GM19372 (cell line): ENCODE measurements at regions not wholly inside any gene's neighbourhood (a gene's known extent, or its start where the extent isn't known, plus 50 kb on each side); places are given as distances from the start of the nearest gene placed in this dataset.
"Not testable (repeated sequence)": the region's sequence is repeated elsewhere in the genome, so short reads cannot be mapped to it uniquely, and the experiment has no call there.

Experiments used
- ATAC-seq: cut with Tn5 transposase; IDR thresholded peaks from one replicate; pipeline ENCODE4 v1.9.1; 2021; ENCODE audit warnings: mild to moderate bottlenecking, low read depth, moderate library complexity; ENCODE audit not compliant: unreplicated experiment

DNA sequence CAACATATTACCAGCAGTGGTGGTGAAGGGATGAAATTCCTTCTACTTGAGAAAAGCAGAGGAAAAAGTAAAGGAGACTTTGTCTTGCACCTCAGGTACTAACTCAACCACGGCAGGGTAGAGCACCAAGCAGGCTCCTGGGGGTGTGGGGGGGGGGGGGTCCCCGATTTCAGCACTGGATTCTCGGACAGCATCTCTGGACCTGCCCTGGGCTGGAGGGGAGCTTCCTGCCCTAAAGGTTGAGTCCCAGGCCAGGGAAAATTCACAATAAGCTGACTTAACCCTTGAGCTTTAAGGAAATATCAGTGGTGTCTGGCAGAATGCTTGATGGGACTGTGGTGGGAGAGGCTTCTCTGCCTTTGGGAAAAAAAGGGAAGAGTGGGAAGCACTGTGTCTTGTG lies 233.2 kb upstream of the CXADR start:
- no peak for ATAC-seq

DNA sequence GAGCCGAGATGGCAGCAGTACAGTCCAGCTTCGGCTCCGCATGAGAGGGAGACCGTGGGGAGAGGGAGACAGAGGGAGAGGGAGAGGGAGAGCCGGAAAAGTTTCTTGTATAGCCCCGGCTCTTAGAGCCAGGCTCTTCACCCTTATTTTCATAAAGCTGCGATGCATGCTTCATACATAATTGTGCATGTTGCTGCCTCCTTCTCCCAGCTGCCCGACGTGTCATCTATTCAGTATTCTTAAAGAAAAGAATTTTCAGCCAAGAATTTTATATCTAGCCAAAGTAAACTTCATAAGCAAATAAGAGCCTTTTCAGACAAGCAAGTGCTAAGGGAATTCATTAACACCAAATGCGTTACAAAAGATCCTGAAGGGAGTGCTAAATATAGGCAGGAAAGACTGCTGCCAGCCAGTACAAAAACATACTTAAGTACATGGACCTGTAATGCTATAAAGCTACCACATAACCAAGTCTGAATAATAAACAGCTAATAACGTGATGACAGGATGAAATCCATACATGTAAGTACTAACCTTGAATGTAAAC lies 219.8 kb upstream of the CXADR start:
- ATAC-seq = not testable (repeated sequence)

DNA sequence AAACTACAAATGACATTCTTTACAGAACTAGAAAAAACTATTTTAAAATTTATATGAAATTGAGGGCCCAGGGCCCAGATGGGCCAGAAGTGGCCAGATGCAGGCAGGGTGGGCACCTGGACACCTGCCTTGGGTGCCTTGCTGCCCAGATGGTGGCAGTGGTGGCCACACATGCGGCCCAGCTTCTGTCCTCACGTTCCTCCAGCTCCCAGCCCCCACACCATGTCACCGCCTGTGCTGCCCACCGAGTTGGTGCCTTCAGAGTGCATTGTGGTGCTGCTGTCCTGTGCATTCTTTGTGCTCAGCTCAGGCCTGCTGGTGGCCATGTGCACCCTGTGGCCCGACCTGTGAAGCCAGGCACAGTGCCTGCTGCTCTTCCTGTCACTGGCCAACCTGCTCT lies 216.8 kb upstream of the CXADR start:
- no peak for ATAC-seq

DNA sequence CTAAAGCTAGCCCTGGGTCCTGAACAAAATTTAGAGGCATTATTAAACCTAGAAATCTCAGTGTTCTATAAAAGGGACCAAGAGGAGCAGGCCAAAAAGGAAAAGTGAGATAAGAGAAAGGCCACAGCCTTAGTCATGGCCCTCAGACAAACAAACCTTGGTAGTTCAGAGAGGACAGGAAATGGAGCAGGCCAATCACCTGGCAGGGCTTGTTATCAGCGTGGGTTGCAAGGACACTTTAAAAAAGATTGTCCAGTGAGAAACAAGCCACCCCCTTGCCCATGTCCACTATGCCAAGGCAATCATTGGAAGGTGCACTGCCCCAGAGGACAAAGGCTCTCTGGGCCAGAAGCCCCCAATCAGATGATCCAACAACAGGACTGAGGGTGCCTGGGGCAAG lies 213.3 kb upstream of the CXADR start:
- ATAC-seq = not testable (repeated sequence)

DNA sequence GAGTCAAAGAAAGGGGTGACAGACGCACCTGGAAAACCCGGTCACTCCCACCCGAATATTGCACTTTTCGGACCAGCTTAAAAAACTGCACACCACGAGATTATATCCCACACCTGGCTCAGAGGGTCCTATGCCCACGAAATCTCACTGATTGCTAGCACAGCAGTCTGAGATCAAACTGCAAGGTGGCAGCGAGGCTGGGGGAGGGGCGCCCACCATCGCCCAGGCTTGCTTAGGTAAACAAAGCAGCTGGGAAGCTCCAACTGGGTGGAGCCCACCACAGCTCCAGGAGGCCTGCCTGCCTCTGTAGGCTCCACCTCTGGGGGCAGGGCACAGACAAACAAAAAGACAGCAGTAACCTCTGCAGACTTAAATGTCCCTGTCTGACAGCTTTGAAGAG lies 185.1 kb upstream of the CXADR start:
- ATAC-seq = not testable (repeated sequence)

DNA sequence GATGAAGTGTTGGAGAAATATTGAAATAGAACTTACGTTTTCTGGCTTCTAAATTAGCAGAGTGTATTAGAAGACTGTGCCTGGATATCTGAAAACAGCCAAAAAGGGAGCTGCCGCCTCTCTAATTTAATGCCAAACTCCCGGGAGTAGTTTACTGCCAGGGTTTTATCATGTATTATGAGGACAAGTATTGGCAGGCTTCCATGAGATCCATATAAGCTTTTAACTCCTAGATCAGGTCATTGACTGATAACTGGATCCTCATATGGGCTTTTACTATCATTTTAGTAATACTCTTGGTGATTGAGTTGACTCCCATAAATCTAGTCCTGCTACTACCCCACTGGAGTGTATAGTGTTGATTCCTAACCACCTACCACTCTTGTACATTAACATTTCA lies 178.4 kb upstream of the CXADR start:
- ATAC-seq = no peak

DNA sequence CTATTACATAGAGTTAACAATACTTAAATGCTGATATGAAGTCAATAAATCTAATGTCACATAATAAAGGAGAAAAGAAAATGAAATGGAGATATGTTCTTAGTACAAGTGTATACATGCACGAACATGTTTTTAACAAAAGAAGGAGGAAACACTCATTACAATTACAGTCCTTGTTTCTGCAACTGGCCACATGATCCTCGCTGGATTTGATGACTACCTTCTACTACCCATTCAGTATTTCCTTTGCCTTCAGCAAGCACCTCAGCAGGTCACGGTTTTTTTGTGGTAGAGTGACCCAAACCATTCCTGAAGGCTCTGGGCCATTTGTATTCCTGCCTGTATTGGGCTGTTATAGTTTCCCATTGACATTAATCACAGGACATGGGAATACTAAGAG lies 172.8 kb upstream of the CXADR start:
- ATAC-seq = no peak

DNA sequence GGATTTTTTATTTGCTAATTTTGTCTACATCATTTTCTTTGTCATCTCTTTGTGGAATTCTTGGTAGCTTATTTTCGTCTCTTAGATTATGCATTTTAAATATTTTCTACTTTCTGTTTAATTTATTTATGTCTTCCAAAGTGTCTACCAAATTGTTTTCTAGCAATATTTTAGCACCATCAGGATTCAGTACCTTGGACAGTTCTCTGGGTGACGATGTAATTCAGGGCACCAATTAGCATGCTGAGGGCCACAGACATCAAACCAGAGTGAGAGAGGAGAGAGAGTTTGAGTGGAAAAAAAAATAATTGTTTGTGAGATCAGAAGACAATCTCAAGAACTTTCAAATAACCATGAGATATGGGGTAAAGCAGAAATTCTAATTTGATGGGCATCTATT lies 169.8 kb upstream of the CXADR start:
- no peak for ATAC-seq

DNA sequence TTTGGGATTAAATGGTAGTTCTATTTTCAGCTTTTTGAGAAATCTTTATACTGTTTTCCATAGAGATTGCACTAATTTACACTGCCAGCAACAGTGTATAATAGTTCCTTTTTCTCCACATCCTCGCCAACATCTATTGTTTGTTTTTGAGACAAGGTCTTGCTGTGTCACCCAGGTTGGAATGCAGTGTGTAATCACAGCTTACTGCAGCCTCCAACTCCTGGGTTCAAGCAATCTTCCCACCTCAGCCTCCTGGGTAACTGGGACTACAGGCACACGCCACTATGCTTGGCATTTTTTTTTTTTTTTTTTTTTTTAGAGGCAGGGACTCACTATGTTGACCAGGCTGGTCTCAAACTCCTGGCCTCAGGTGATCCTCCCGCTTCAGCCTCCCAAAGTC lies 164.5 kb upstream of the CXADR start:
- no peak for ATAC-seq

DNA sequence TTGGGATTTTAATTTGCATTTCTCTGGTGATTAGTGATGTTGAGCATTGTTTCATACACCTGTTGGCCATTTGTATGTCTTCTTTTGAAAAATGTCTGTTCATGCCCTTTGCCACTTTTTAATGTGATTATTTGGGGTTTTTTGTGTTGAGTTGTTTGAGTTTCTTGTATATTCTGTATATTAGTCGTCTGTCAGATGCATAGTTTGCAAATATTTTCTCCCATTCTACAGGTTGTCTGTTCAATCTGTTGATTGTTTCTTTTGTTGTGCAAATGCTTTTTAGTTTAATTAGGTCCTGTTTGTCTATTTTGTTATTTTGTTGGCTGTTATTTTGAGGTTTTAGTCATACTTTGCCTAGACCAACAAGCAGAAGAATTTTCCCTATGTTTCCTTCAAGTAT lies 164.0 kb upstream of the CXADR start:
- no peak for ATAC-seq

DNA sequence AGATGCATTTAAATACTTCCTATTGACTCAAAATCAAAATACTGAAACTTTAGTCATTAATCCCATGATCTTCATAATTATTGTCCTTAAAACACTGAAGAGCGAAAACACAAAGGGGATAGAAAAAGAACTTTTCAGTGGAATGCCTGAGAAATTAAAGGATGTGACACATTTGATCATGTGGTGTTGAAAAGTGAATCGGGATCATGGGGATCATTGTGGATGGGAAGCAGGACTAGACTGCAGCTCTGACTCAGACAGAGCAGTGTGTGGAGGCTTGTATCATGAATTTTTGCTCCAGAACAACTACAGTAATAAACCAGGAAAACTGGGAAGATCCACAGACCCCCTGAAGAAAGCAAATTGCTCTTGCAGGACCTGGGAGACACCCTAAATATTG lies 161.1 kb upstream of the CXADR start:
- ATAC-seq = no peak

DNA sequence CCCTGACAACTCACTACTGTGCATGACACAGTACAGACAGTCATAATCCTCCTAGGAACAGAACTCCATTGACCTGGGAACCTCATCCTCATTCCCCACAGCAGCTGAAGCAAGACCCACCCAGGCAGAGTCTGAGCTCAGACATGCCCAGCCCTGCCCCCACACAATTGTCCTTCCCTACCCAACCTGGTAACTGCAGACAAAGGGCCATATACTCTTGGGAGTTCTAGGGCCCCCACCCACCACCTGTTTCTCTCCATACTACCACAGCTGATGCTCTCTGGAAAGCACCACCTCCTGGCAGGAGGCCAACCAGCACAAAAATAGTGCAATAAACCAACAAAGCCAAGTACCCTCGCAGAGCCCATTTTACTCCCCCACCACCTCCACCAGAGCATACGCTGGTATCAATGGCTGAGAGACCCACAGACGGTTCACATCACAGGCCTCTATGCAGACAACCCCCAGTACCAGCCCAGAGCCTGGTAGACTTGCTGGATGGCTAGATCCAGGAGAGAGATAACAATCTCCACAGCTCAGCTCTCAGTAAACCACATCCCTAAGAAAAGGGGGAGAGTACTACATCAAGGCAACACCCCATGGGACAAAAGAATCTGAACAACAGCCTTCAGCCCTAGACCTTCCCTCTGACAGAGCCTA lies 159.7 kb upstream of the CXADR start:
- ATAC-seq = no peak

DNA sequence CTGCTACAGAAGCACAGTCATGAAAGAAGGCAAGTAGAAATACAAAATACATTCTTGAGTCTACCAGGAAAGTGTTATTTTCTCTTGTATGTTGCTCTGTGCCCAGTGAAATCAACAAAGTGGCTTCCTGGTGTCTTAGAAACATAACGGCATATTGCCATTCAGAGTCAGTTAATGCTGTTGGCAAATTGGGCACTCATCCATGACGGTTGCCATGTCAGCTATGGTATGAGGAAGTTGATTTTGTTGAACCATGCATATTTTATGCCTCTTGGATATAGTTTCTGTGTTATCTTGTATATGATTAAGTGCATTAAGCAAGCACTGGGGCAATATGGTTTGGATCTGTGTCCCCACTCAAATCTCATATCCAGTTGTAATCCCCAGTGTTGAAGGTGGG lies 153.1 kb upstream of the CXADR start:
- ATAC-seq = no peak

DNA sequence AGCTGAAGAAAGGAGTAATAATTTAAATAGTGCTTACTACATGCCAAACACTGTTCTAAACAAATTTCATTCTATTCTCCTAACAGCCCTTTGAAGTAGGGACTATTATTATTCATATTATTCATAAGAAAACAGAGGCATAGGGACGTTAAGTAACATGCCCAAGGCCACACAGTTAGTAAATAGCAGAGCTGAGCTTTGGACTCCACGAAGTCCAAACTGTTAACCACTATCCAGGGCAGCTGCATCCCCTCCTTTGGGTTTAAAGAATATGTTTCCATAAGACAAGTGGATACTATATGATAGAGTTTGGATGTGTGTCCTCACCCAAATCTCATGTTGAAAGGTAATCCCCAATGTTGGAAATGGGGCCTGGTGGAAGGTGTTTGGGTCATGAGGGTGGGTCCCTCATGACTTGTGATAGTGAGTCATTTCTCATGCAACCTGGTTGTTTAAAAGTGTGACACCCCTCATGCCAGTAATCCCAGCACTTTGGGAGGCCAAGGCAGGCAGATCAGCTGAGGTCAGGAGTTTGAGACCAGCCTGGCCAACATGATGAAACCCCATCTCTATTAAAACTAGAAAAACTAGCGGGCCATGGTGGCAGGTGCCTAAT lies 144.0 kb upstream of the CXADR start:
- no peak for ATAC-seq

DNA sequence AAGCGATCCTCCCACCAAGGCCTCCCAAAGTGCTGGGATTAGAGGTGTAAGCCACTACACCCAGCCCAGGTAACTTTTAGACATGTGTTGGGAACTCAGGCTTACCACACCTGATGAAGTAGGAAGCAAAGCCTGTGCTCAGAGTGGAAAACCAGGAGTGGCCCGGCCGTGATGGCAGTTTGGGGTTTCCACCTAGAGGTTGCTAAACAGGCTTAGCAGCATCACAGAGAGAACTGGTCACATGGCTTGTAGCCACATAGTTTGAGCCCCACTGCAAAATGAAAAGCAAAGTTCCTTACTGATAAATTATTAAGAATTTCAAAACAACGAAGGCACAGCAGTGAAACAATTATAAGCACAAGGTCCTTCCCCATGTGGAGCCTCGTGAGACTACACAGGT lies 142.6 kb upstream of the CXADR start:
- ATAC-seq = no peak

DNA sequence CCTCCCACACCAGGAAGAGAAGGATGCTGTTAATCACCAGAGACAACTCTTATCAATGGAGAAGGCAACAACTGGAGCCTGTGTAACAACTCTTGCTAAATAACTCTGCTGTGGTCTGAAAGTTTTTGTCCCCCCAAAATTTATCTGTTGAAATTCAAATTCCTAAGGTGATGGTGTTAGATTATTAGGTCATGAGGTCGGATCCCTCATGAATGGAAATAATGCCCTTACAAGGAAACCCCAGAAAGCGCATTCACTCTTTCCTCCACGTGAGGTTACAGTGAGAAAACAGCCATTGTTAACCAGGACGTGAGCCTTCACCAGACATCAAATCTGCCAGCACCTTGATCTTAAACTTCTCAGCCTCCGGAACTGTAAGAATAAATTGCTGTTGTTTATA lies 141.9 kb upstream of the CXADR start:
- ATAC-seq = no peak

DNA sequence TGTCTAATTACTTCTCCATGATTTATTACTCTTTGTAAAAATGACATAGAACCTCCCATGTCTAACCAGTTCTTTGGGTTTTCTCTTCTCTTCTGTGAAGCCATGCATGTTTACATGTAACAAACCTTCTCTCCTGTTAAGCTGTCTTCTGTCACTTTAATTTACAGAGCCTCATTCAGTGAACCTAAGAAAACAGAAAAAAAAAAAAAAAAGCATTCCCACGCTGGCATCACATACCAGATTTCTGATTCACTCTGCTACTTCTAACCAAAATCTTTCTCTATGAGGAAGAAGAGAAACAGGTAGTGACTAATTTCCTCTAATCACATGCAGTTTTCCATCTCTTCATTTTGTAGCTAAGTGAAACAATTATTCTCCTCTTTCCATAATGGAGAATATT lies 141.4 kb upstream of the CXADR start:
- ATAC-seq = no peak

DNA sequence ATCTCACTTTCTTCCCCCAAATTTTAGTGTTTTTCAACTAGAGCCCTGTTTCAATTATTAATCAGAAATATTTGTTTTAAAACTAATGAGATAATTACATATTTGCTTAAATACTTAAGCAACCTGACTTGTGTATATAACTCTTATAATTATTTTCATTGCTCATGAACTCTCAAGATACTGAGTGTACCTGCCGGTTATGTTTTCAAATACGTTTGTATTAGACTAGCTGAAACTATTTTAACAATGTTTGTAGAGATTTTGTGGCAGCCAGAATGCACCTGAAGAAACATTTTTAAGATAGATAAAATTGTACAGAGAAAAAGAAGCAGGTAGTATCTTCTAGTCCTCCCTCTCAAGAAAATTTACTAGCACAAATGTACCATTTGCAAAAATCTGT lies 140.6 kb upstream of the CXADR start:
- no peak for ATAC-seq

DNA sequence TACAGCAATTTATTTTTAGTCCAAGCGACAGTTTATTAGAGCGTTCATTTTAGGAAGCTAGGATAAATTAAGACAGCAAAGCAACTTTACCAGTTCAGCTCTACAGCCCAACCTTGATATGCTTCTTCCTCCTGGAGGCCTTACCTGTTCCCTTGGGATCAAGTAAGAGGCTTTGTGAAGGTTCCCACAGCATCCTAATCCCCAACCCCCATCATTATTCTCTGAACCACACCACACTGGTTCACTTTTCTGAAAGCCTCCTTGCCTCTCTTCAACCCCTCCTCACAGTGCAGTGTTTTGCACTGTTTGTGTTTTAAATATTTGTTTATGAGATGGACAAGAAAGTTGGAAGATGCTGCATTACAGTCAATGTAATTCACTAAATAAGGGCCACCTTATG lies 126.3 kb upstream of the CXADR start:
- no peak for ATAC-seq

DNA sequence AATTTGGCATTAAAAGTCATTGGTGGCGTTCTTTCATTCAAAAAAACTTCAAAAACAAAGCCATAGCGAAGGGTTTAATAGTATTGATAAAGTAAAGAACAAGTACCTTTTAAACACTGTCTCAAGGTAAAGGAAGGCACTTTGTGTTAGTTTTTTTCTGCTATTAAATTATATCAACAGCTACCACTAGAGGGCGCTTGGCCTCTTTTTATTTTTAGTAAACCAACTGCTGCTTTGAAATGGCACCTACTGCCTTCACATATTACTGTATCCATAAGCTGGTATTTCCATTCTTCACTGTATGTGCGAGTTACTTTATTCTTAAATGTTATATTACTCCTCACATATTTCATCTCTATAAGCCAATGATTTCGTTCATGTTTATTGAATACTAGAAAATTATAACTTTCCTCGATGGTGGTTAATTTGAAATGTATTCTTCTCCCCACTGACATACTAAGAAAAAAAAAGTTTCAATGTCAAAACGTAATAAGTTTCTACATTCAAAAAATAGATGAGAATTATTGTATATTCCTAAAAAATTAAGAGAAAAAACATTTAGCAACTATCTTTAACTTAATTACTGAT lies 125.7 kb upstream of the CXADR start:
- ATAC-seq = peak; percentile 81

DNA sequence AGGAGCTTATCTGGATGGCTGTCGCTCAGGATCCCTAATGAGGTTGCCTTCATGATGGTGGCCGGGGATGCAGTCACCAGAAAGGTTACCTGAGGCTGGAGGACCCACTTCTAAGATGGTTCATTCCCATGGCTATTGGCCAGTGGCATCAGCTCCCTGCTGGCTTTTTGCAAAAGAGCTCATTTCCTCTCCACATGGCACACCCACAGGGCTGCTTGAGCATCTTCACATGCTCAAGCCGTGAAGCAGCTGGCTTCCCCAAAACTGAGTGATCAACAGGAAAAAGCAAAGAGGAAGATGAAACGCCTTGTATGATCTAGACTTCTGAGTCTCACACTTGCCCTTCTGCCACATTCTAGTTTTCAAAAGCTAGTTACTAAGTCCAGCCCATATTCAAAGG lies 124.6 kb upstream of the CXADR start:
- no peak for ATAC-seq

DNA sequence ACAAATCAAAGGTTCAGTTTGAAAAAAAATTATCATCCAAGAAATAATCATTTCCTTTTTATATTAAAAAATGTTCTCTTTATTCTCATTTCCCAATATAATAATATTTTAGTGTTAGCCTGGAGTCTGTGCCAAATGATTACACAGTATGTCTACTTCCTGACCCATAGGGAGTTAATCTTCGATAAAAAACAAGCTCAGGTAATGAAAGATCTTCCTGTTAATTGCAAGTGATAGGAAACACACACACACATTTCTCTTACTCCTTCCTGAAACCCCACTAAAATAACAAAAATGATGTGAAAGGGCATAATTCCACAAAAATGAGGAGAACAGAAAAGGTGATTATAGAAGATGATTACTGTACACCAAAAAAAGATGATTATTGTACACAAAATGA lies 123.5 kb upstream of the CXADR start:
- no peak for ATAC-seq
